Calu3 (cell line): ENCODE measurements at regions not wholly inside any gene's neighbourhood (a gene's known extent, or its start where the extent isn't known, plus 50 kb on each side); places are given as distances from the start of the nearest gene placed in this dataset.

Source experiments
- BruUV-seq: library from RNA; stranded (reverse); fragments of 400-500 nt; replicated peaks from 2 replicates; lab custom pipeline; 2021; lab: Mats Ljungman, UMichigan
- CTCF ChIA-PET: fragments of 300-600 bp; sonication (Branson Sonifier 250); formaldehyde crosslinking; loops from one replicate; lab custom pipeline; 2022; ENCODE audit warnings: antibody characterized with exemption; lab: Charles Lee
- DNase-seq: peaks from one replicate; pipeline ENCODE4 v3.0.0; 2022
- H3K27ac Mint-ChIP-seq: one replicate; pipeline ENCODE4 v1.8.0; 2022; ENCODE audit warnings: mixed read lengths; ENCODE audit not compliant: unreplicated experiment
- H3K27me3 Mint-ChIP-seq: one replicate; pipeline ENCODE4 v1.8.0; 2022; ENCODE audit warnings: mixed read lengths; ENCODE audit not compliant: unreplicated experiment
- H3K36me3 Mint-ChIP-seq: one replicate; pipeline ENCODE4 v1.8.0; 2022; ENCODE audit warnings: mild to moderate bottlenecking, moderate library complexity, mixed read lengths; ENCODE audit not compliant: insufficient read depth, unreplicated experiment
- H3K4me1 Mint-ChIP-seq: one replicate; pipeline ENCODE4 v1.8.0; 2022; ENCODE audit warnings: mild to moderate bottlenecking, low read depth, mixed read lengths; ENCODE audit not compliant: unreplicated experiment
- H3K4me3 Mint-ChIP-seq: one replicate; pipeline ENCODE4 v1.8.0; 2022; ENCODE audit warnings: mild to moderate bottlenecking, low read depth, moderate library complexity, mixed read lengths; ENCODE audit not compliant: unreplicated experiment
- H3K9me3 Mint-ChIP-seq: one replicate; pipeline ENCODE4 v1.8.0; 2022; ENCODE audit warnings: low read depth, mixed read lengths; ENCODE audit not compliant: unreplicated experiment
- CTCF ChIP-seq: fragments of 200-600 bp; IDR thresholded peaks from one replicate; pipeline ENCODE4 v1.8.0; 2022; ENCODE audit warnings: antibody characterized with exemption; ENCODE audit not compliant: unreplicated experiment
- intact Hi-C: fragments of 100-400 bp; cut with micrococcal nuclease; formaldehyde crosslinking; loops from one replicate; pipeline ENCODE4 v1.10.0; 2022; ENCODE audit not compliant: unreplicated experiment

GRCh38 chr7:11297764-11298163 is 324.1 kb downstream of the PHF14 start:
- CTCF ChIA-PET, result interaction anchor here (0.8 kb wide), 1 partner anchor 8 kb away, joined by 3 read pairs; no protein-coding TSS in a partner anchor
- no peak overlapping the region for H3K27ac Mint-ChIP-seq
- no peaks in the 10 kb centered on the region for H3K27me3 Mint-ChIP-seq
- intact Hi-C loops, result no loop called here
- H3K4me1 Mint-ChIP-seq, result no peaks in the 10 kb centered on the region
- DNase-seq, result no peak
- BruUV-seq, result no TSS peak
- no peaks in the 10 kb centered on the region for H3K36me3 Mint-ChIP-seq
- no peak for TF ChIP-seq CTCF
- H3K4me3 Mint-ChIP-seq, result no peak overlapping the region
- H3K9me3 Mint-ChIP-seq, result peaks cover 3% of the 10 kb centered on the region

GRCh38 chr7:11298220-11298619 is 324.5 kb downstream of the PHF14 start:
- CTCF ChIA-PET, result interaction anchor here (0.8 kb wide), 1 partner anchor 8 kb away, joined by 3 read pairs; no protein-coding TSS in a partner anchor
- H3K9me3 Mint-ChIP-seq, result peaks cover 4% of the 10 kb centered on the region
- no peak overlapping the region for H3K4me3 Mint-ChIP-seq
- no TSS peak for BruUV-seq
- DNase-seq, result no peak
- H3K27ac Mint-ChIP-seq, result no peak overlapping the region
- H3K4me1 Mint-ChIP-seq, result no peaks in the 10 kb centered on the region
- H3K36me3 Mint-ChIP-seq, result no peaks in the 10 kb centered on the region
- TF ChIP-seq CTCF, result no peak
- H3K27me3 Mint-ChIP-seq, result no peaks in the 10 kb centered on the region
- intact Hi-C loops, result no loop called here

- CTCF ChIA-PET, result no interaction called here
These were observed 326.6 kb downstream of the PHF14 start for GRCh38 chr7:11300241-11300640.

GRCh38 chr7:11302121-11302520 is 328.4 kb downstream of the PHF14 start:
- intact Hi-C loops, result no loop called here
- no peak overlapping the region for H3K4me3 Mint-ChIP-seq
- no peak for TF ChIP-seq CTCF
- CTCF ChIA-PET, result no interaction called here
- no peaks in the 10 kb centered on the region for H3K27me3 Mint-ChIP-seq
- peaks cover 4% of the 10 kb centered on the region for H3K9me3 Mint-ChIP-seq
- BruUV-seq, result no TSS peak
- no peaks in the 10 kb centered on the region for H3K4me1 Mint-ChIP-seq
- no peak for DNase-seq
- no peak overlapping the region for H3K27ac Mint-ChIP-seq
- no peaks in the 10 kb centered on the region for H3K36me3 Mint-ChIP-seq

More at GRCh38 chr7:11300241-11300640, 326.6 kb downstream of the PHF14 start:
- no peaks in the 10 kb centered on the region for H3K36me3 Mint-ChIP-seq
- BruUV-seq, result no TSS peak
- H3K9me3 Mint-ChIP-seq, result peaks cover 4% of the 10 kb centered on the region
- H3K4me1 Mint-ChIP-seq, result no peaks in the 10 kb centered on the region
- intact Hi-C loops, result no loop called here
- DNase-seq, result no peak
- H3K27ac Mint-ChIP-seq, result no peak overlapping the region
- no peaks in the 10 kb centered on the region for H3K27me3 Mint-ChIP-seq
- H3K4me3 Mint-ChIP-seq, result no peak overlapping the region
- TF ChIP-seq CTCF, result no peak
